ENCODE measurements at regions not wholly inside any gene's neighbourhood (a gene's known extent, or its start where the extent isn't known, plus 50 kb on each side); places are given as distances from the start of the nearest gene placed in this dataset.
A peak's percentile ranks its signal among the peaks of the same experiment; 100 is the strongest.

GRCh38 chr1:59170659-59171058, 126.2 kb upstream of the FGGY start:
- DNase-seq (ENCODE audit: extremely low spot score in 2 of 2) = no peak
- Histone ChIP-seq H3K4me1 (no peaks in the 10 kb centered on the region), H3K27me3 (no peaks in the 10 kb centered on the region), H3K27ac (no peak overlapping the region), H3K9me3 (no peaks in the 10 kb centered on the region), H3K36me3 (no peaks in the 10 kb centered on the region), H3K4me3 (no peak overlapping the region)
- no peak for TF ChIP-seq POLR2A (IDR thresholded peaks at IDR 0.05)
- TF ChIP-seq, protein P1, sequence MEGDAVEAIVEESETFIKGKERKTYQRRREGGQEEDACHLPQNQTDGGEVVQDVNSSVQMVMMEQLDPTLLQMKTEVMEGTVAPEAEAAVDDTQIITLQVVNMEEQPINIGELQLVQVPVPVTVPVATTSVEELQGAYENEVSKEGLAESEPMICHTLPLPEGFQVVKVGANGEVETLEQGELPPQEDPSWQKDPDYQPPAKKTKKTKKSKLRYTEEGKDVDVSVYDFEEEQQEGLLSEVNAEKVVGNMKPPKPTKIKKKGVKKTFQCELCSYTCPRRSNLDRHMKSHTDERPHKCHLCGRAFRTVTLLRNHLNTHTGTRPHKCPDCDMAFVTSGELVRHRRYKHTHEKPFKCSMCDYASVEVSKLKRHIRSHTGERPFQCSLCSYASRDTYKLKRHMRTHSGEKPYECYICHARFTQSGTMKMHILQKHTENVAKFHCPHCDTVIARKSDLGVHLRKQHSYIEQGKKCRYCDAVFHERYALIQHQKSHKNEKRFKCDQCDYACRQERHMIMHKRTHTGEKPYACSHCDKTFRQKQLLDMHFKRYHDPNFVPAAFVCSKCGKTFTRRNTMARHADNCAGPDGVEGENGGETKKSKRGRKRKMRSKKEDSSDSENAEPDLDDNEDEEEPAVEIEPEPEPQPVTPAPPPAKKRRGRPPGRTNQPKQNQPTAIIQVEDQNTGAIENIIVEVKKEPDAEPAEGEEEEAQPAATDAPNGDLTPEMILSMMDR (IDR thresholded peaks at IDR 0.05) = no peak
- intact Hi-C loops (cut with DNase I) = no loop called here

GRCh38 chr1:59171788-59172187, 125.1 kb upstream of the FGGY start:
- Histone ChIP-seq H3K27me3 (no peaks in the 10 kb centered on the region), H3K9me3 (no peaks in the 10 kb centered on the region), H3K4me3 (no peak overlapping the region), H3K36me3 (no peaks in the 10 kb centered on the region), H3K4me1 (no peaks in the 10 kb centered on the region), H3K27ac (no peak overlapping the region)
- DNase-seq (ENCODE audit: extremely low spot score in 2 of 2) = no peak
- intact Hi-C loops (cut with DNase I) = no loop called here
- no peak for TF ChIP-seq POLR2AphosphoS5 (IDR thresholded peaks at IDR 0.05; ENCODE audit: insufficient read depth in 1 of 2, low read depth in 1 of 2)
- TF ChIP-seq POLR2A (IDR thresholded peaks at IDR 0.05) = no peak

DNA sequence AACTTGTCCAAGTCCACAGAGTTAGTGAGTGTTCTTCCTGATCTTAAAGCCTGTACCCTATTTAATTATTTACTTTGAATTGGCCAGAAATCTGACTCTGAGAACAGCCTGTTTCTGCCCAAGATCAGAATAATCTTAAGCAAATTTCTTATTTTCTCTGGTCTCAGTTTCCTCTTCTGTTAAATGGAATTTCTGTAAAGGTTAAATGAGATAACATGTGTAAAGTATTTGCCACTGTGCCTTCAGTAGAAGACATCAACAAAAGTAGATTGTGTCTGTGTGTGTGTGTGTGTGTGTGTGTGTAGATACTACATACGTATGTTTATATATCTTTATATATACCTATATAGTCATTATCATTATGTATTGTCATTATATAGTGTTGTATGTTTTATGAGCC, 124.2 kb upstream of the FGGY start:
- intact Hi-C loops (cut with DNase I) = no loop called here
- H3K27ac ChIP-seq = no peak overlapping the region
- no peaks in the 10 kb centered on the region for H3K27me3 ChIP-seq
- no peaks in the 10 kb centered on the region for H3K36me3 ChIP-seq
- TF ChIP-seq, protein P1 (IDR thresholded peaks at IDR 0.05) = no peak
- TF ChIP-seq POLR2A (IDR thresholded peaks at IDR 0.05) (no peak), POLR2AphosphoS5 (IDR thresholded peaks at IDR 0.05; ENCODE audit: insufficient read depth in 1 of 2, low read depth in 1 of 2) (no peak)
- no peaks in the 10 kb centered on the region for H3K9me3 ChIP-seq
- H3K4me1 ChIP-seq = no peaks in the 10 kb centered on the region
- H3K4me3 ChIP-seq = no peak overlapping the region
- DNase-seq (ENCODE audit: extremely low spot score in 2 of 2) = no peak

- Histone ChIP-seq H3K36me3 (no peaks in the 10 kb centered on the region), H3K4me1 (peaks cover under 1% of the 10 kb centered on the region), H3K27ac (no peak overlapping the region), H3K9me3 (no peaks in the 10 kb centered on the region), H3K4me3 (no peak overlapping the region), H3K27me3 (no peaks in the 10 kb centered on the region)
- TF ChIP-seq POLR2A (IDR thresholded peaks at IDR 0.05) (no peak), POLR2AphosphoS5 (IDR thresholded peaks at IDR 0.05; ENCODE audit: insufficient read depth in 1 of 2, low read depth in 1 of 2) (no peak)
- TF ChIP-seq, protein P1 (IDR thresholded peaks at IDR 0.05) = no peak
- no peak for DNase-seq (ENCODE audit: extremely low spot score in 2 of 2)
- intact Hi-C loops (cut with DNase I) = no loop called here
These were observed 123.2 kb upstream of the FGGY start for GRCh38 chr1:59173721-59174120.

- no peak for DNase-seq (ENCODE audit: extremely low spot score in 2 of 2)
- intact Hi-C loops (cut with DNase I) = no loop called here
- TF ChIP-seq, protein P1 (IDR thresholded peaks at IDR 0.05) = no peak
- TF ChIP-seq POLR2AphosphoS5 (IDR thresholded peaks at IDR 0.05; ENCODE audit: insufficient read depth in 1 of 2, low read depth in 1 of 2) (no peak), POLR2A (IDR thresholded peaks at IDR 0.05) (no peak)
- H3K4me1 ChIP-seq = peaks cover 16% of the 10 kb centered on the region
- no peaks in the 10 kb centered on the region for H3K27me3 ChIP-seq
- H3K27ac ChIP-seq = no peak overlapping the region
- no peak overlapping the region for H3K4me3 ChIP-seq
- H3K36me3 ChIP-seq = no peaks in the 10 kb centered on the region
- no peaks in the 10 kb centered on the region for H3K9me3 ChIP-seq
These were observed 120.4 kb upstream of the FGGY start for GRCh38 chr1:59176471-59176870.

GRCh38 chr1:59177756-59178155, 119.1 kb upstream of the FGGY start:
- DNase-seq (ENCODE audit: extremely low spot score in 2 of 2) = no peak
- H3K4me3 ChIP-seq = no peak overlapping the region
- peak overlapping the region; percentile 59 for H3K27ac ChIP-seq
- H3K4me1 ChIP-seq = peaks cover 16% of the 10 kb centered on the region
- TF ChIP-seq, protein P1 (IDR thresholded peaks at IDR 0.05) = no peak
- TF ChIP-seq POLR2A (IDR thresholded peaks at IDR 0.05) (no peak), POLR2AphosphoS5 (IDR thresholded peaks at IDR 0.05; ENCODE audit: insufficient read depth in 1 of 2, low read depth in 1 of 2) (no peak)
- H3K27me3 ChIP-seq = no peaks in the 10 kb centered on the region
- intact Hi-C loops (cut with DNase I) = no loop called here
- H3K9me3 ChIP-seq = no peaks in the 10 kb centered on the region
- no peaks in the 10 kb centered on the region for H3K36me3 ChIP-seq
